ENCODE measurements at regions not wholly inside any gene's neighbourhood (a gene's known extent, or its start where the extent isn't known, plus 50 kb on each side); places are given as distances from the start of the nearest gene placed in this dataset.

- Histone ChIP-seq H3K27me3 (ENCODE audit: control insufficient read depth, extremely low read depth, insufficient read depth, low read length) (no peaks in the 10 kb centered on the region), H3K36me3 (ENCODE audit: control insufficient read depth in 2 of 2, extremely low read depth in 1 of 2, insufficient read depth in 2 of 2, low read length in 2 of 2) (no peaks in the 10 kb centered on the region), H3K4me2 (ENCODE audit: control insufficient read depth, extremely low read depth, insufficient read depth, low read depth, low read length) (no peak overlapping the region), H3K79me2 (ENCODE audit: control insufficient read depth, insufficient read depth, low read length) (no peaks in the 10 kb centered on the region), H3K9me3 (ENCODE audit: control insufficient read depth, low read depth, low read length) (no peaks in the 10 kb centered on the region), H3K9me1 (ENCODE audit: control insufficient read depth, extremely low read depth, insufficient read depth, low read length) (no peaks in the 10 kb centered on the region), H3K27ac (ENCODE audit: control insufficient read depth, insufficient read depth, low read length) (no peak overlapping the region), H3K4me1 (ENCODE audit: control insufficient read depth, extremely low read depth, insufficient read depth, low read length) (no peaks in the 10 kb centered on the region), H3K9ac (ENCODE audit: control insufficient read depth, extremely low read depth, insufficient read depth, low read length) (no peak overlapping the region), H3K4me3 (ENCODE audit: control insufficient read depth in 2 of 3, extremely low read depth in 1 of 3, insufficient read depth in 2 of 3, low read depth in 1 of 3, low read length in 3 of 3) (no peak overlapping the region), H2AFZ (ENCODE audit: control insufficient read depth, low read length) (no peak overlapping the region), H4K20me1 (ENCODE audit: control insufficient read depth, extremely low read depth, insufficient read depth, low read length) (no peaks in the 10 kb centered on the region)
- no peak for DNase-seq (ENCODE audit: low read depth, low spot score)
- dilution Hi-C loops (cut with MboI; ENCODE audit: extremely low pct_ligation_motif_present, low sequenced_read_pairs), result no loop called here
- TF ChIP-seq EZH2 (IDR thresholded peaks at IDR 0.05; ENCODE audit: low read length), result no peak
- TF ChIP-seq, protein P1, sequence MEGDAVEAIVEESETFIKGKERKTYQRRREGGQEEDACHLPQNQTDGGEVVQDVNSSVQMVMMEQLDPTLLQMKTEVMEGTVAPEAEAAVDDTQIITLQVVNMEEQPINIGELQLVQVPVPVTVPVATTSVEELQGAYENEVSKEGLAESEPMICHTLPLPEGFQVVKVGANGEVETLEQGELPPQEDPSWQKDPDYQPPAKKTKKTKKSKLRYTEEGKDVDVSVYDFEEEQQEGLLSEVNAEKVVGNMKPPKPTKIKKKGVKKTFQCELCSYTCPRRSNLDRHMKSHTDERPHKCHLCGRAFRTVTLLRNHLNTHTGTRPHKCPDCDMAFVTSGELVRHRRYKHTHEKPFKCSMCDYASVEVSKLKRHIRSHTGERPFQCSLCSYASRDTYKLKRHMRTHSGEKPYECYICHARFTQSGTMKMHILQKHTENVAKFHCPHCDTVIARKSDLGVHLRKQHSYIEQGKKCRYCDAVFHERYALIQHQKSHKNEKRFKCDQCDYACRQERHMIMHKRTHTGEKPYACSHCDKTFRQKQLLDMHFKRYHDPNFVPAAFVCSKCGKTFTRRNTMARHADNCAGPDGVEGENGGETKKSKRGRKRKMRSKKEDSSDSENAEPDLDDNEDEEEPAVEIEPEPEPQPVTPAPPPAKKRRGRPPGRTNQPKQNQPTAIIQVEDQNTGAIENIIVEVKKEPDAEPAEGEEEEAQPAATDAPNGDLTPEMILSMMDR (optimal IDR thresholded peaks at IDR 0.05 in 1 of 3, IDR thresholded peaks at IDR 0.05 in 1 of 3, conservative IDR thresholded peaks at IDR 0.05 in 1 of 3; ENCODE audit: extremely low read depth in 1 of 3, insufficient read depth in 2 of 3, low read length in 3 of 3), result no peak
- FAIRE-seq, result no peak
Observed at GRCh38 chr4:175071123-175071522, 153.0 kb downstream of the ADAM29 start.

DNA sequence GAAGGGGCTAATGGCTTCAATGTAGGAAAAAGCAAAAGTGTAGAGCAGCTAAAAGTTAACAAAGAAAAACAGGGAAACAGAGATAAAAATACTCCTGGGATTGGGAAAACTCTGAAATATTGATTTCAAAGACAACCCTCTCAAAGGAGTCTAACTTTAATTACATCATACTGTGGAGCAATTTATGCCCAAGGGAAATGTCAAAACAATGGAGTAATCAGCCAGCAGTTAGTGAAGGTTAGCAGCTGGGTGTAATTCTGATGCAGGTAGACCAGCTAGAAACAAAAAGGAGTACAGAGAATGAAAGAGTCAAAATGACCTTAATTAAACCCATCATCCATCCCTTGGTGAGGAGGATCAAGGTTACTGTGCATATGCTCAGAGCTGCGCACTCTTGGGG, 169.0 kb downstream of the ADAM29 start:
- Histone ChIP-seq H3K79me2 (ENCODE audit: control insufficient read depth, insufficient read depth, low read length) (no peaks in the 10 kb centered on the region), H3K27ac (ENCODE audit: control insufficient read depth, insufficient read depth, low read length) (no peak overlapping the region), H2AFZ (ENCODE audit: control insufficient read depth, low read length) (no peak overlapping the region), H3K9ac (ENCODE audit: control insufficient read depth, extremely low read depth, insufficient read depth, low read length) (no peak overlapping the region), H3K9me1 (ENCODE audit: control insufficient read depth, extremely low read depth, insufficient read depth, low read length) (no peaks in the 10 kb centered on the region), H3K4me1 (ENCODE audit: control insufficient read depth, extremely low read depth, insufficient read depth, low read length) (no peaks in the 10 kb centered on the region), H4K20me1 (ENCODE audit: control insufficient read depth, extremely low read depth, insufficient read depth, low read length) (no peaks in the 10 kb centered on the region), H3K4me3 (ENCODE audit: control insufficient read depth in 2 of 3, extremely low read depth in 1 of 3, insufficient read depth in 2 of 3, low read depth in 1 of 3, low read length in 3 of 3) (no peak overlapping the region), H3K36me3 (ENCODE audit: control insufficient read depth in 2 of 2, extremely low read depth in 1 of 2, insufficient read depth in 2 of 2, low read length in 2 of 2) (no peaks in the 10 kb centered on the region), H3K9me3 (ENCODE audit: control insufficient read depth, low read depth, low read length) (no peaks in the 10 kb centered on the region), H3K27me3 (ENCODE audit: control insufficient read depth, extremely low read depth, insufficient read depth, low read length) (no peaks in the 10 kb centered on the region), H3K4me2 (ENCODE audit: control insufficient read depth, extremely low read depth, insufficient read depth, low read depth, low read length) (no peak overlapping the region)
- no peak for DNase-seq (ENCODE audit: low read depth, low spot score)
- no peak for FAIRE-seq
- TF ChIP-seq, protein P1 (optimal IDR thresholded peaks at IDR 0.05 in 1 of 3, IDR thresholded peaks at IDR 0.05 in 1 of 3, conservative IDR thresholded peaks at IDR 0.05 in 1 of 3; ENCODE audit: extremely low read depth in 1 of 3, insufficient read depth in 2 of 3, low read length in 3 of 3), result no peak
- dilution Hi-C loops (cut with MboI; ENCODE audit: extremely low pct_ligation_motif_present, low sequenced_read_pairs), result no loop called here

All from keratinocyte (primary cell).